ENCODE measurements at regions not wholly inside any gene's neighbourhood (a gene's known extent, or its start where the extent isn't known, plus 50 kb on each side); places are given as distances from the start of the nearest gene placed in this dataset.
A peak's percentile ranks its signal among the peaks of the same experiment; 100 is the strongest.

- intact Hi-C loops (cut with DNase I) = no loop called here
Observed at GRCh38 chr6:146911635-146912215, 292.5 kb upstream of the STXBP5 start.

GRCh38 chr6:146912730-146913685, 291.2 kb upstream of the STXBP5 start:
- intact Hi-C loops (cut with DNase I) = no loop called here
- Histone ChIP-seq H3K36me3 (ENCODE audit: control insufficient read depth in 2 of 3, insufficient read depth in 3 of 3, low read length in 3 of 3) (no peaks in the 10 kb centered on the region), H3K9ac (ENCODE audit: low read length in 3 of 3) (no peak overlapping the region), H3K27me3 (ENCODE audit: control insufficient read depth, insufficient read depth, low read length) (no peaks in the 10 kb centered on the region), H3K27ac (ENCODE audit: low read depth in 2 of 2, low read length in 2 of 2) (no peak overlapping the region), H3K4me3 (ENCODE audit: low read length in 3 of 3) (no peak overlapping the region), H3K4me1 (ENCODE audit: control insufficient read depth in 2 of 3, insufficient read depth in 2 of 3, low read depth in 1 of 3, low read length in 3 of 3) (peaks cover 0 to 16% (median 8%) of the 10 kb centered on the region in 3 donors), H3K9me3 (ENCODE audit: control insufficient read depth in 2 of 3, insufficient read depth in 1 of 3, low read length in 3 of 3) (no peaks in the 10 kb centered on the region)
- FAIRE-seq (no peak), DNase-seq (no peak)
- no peak for TF ChIP-seq CTCF (IDR thresholded peaks at IDR 0.05; ENCODE audit: borderline replicate concordance, extremely low read depth, insufficient read depth)

More at GRCh38 chr6:146911635-146912215, 292.5 kb upstream of the STXBP5 start:
- Histone ChIP-seq H3K27me3 (ENCODE audit: control insufficient read depth, insufficient read depth, low read length) (no peaks in the 10 kb centered on the region), H3K9ac (ENCODE audit: low read length in 3 of 3) (no peak overlapping the region), H3K4me3 (ENCODE audit: low read length in 3 of 3) (no peak overlapping the region), H3K9me3 (ENCODE audit: control insufficient read depth in 2 of 3, insufficient read depth in 1 of 3, low read length in 3 of 3) (no peaks in the 10 kb centered on the region), H3K4me1 (ENCODE audit: control insufficient read depth in 2 of 3, insufficient read depth in 2 of 3, low read depth in 1 of 3, low read length in 3 of 3) (peaks cover 0 to 16% (median 8%) of the 10 kb centered on the region in 3 donors), H3K36me3 (ENCODE audit: control insufficient read depth in 2 of 3, insufficient read depth in 3 of 3, low read length in 3 of 3) (no peaks in the 10 kb centered on the region), H3K27ac (ENCODE audit: low read depth in 2 of 2, low read length in 2 of 2) (no peak overlapping the region)
- no peak for TF ChIP-seq CTCF (IDR thresholded peaks at IDR 0.05; ENCODE audit: borderline replicate concordance, extremely low read depth, insufficient read depth)
- FAIRE-seq = no peak
- DNase-seq = no peak

- Histone ChIP-seq H3K27me3 (ENCODE audit: control insufficient read depth, insufficient read depth, low read length) (no peaks in the 10 kb centered on the region), H3K4me3 (ENCODE audit: low read length in 3 of 3) (peak overlapping the region; percentile 30 to 36 (median 34)), H3K27ac (ENCODE audit: low read depth in 2 of 2, low read length in 2 of 2) (peak overlapping the region; percentile 27 to 44), H3K36me3 (ENCODE audit: control insufficient read depth in 2 of 3, insufficient read depth in 3 of 3, low read length in 3 of 3) (no peaks in the 10 kb centered on the region), H3K9me3 (ENCODE audit: control insufficient read depth in 2 of 3, insufficient read depth in 1 of 3, low read length in 3 of 3) (no peaks in the 10 kb centered on the region), H3K9ac (ENCODE audit: low read length in 3 of 3) (peak overlapping the region in 2 of 3 donors; percentile 10 to 23), H3K4me1 (ENCODE audit: control insufficient read depth in 2 of 3, insufficient read depth in 2 of 3, low read depth in 1 of 3, low read length in 3 of 3) (peaks cover 0 to 16% (median 8%) of the 10 kb centered on the region in 3 donors)
- peak; percentile 35 for FAIRE-seq
- TF ChIP-seq CTCF (IDR thresholded peaks at IDR 0.05; ENCODE audit: borderline replicate concordance, extremely low read depth, insufficient read depth) = no peak
- peak; percentile 88 to 95 (median 91) for DNase-seq
- intact Hi-C loops (cut with DNase I) = no loop called here
Observed at GRCh38 chr6:146913842-146914488, 290.3 kb upstream of the STXBP5 start.
